Muscle of back (tissue), 3 donors: ENCODE measurements at regions not wholly inside any gene's neighbourhood (a gene's known extent, or its start where the extent isn't known, plus 50 kb on each side); places are given as distances from the start of the nearest gene placed in this dataset.
A peak's percentile ranks its signal among the peaks of the same experiment; 100 is the strongest.
"Not testable (repeated sequence)": the region's sequence is repeated elsewhere in the genome, so short reads cannot be mapped to it uniquely, and the experiment has no call there.

Source experiments
- DNase-seq, 3 donors: peaks; one replicate each; pipeline versions ENCODE4 v3.0.0 to v3.0.0-alpha.2; 2013

- DNase-seq = no peak
These were observed 322.0 kb downstream of the SUCLG1 start for GRCh38 chr2:84137034-84137433.

GRCh38 chr2:84132370-84132769 lies 326.7 kb downstream of the SUCLG1 start:
- DNase-seq = peak; percentile 16 to 33 (median 23)

GRCh38 chr2:84131278-84131830 lies 327.7 kb downstream of the SUCLG1 start:
- DNase-seq = peak in 1 of 3 donors; percentile 15

GRCh38 chr2:84129018-84129417 lies 330.1 kb downstream of the SUCLG1 start:
- DNase-seq = no peak

GRCh38 chr2:84127812-84128211 lies 331.3 kb downstream of the SUCLG1 start:
- DNase-seq = not testable (repeated sequence)

DNA sequence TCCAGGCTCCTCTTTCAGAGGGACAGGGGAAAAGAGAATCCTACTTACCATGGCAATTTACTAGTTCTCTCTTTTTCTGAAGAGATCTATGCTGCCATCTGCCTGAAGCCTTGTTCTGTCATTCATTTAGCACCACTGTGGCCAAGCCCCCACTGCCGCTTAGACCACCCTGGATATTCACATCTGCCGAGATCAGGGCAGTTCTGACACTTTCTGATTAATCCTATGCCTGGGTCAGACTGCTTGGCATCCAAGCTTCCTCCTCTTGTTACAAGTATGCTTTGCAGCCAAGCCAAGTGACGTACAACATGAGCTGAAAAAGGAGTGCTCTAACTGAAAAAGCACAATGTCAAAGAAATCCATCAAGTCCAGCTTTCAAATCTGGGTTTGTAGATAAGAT lies 332.6 kb downstream of the SUCLG1 start:
- DNase-seq = peak in 1 of 3 donors; percentile 12

GRCh38 chr2:84126084-84126483 lies 333.0 kb downstream of the SUCLG1 start:
- DNase-seq = no peak

DNA sequence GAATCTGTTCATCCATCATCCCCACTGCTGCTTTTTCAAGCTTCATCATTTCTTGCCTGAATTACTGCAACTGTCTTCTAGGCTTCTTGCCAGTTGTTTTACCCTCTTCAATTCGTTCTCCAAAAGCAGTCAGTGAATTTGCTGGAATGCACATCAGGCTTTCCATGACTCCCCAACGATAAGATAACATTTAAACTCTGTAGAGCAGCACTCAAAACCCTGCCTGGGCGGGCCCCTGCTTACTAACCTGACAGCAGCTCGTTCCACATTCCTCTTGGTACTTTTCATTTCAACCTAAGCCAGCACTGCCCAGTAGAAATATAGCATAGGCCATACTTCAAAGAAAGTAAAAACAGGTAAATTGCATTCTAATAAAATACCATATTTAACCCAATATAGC lies 342.9 kb downstream of the SUCLG1 start:
- no peak for DNase-seq

- DNase-seq = no peak
These were observed 343.8 kb downstream of the SUCLG1 start for GRCh38 chr2:84115173-84115857.

DNA sequence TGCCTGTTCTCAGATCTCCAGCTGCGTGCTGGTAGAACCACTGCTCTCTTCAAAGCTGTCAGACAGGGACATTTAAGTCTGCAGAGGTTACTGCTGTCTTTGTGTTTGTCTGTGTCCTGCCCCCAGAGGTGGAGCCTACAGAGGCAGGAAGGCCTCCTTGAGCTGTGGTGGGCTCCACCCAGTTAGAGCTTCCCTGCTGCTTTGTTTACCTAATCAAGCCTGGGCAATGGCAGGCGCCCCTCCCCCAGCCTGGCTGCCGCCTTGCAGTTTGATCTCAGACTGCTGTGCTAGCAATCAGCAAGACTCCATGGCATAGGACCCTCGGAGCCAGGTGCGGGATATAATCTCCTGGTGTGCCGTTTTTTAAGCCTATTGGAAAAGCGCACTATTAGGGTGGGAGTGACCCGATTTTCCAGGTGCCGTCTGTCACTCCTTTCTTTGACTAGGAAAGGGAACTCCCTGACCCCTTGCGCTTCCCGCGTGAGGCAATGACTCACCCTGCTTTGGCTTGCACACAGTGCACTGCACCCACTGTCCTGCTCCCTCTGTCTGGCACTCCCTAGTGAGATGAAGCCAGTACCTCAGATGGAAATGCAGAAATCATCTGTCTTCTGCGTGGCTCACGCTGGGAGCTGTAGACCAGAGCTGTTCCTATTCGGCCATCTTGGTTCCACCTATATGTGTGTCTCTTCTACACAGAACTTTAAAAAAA lies 355.1 kb downstream of the SUCLG1 start:
- DNase-seq = not testable (repeated sequence)

DNA sequence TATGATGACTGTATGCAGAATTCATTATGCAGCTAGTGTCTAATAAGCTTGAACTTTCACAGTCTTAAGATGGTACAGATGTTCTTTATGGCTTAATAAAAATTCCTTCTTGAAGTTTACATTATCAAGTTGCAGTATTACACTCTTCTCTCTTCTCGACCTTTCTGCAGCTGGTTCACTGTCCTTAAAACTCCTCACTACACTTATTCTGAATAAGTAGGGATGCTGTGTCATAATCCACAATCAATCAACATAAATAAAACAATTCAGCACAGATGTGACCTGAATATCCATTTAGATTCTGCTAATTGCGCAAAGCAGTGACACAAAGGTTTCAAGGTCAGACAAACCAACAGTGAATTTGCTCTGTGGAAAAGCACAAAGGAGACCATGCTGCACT lies 356.8 kb downstream of the SUCLG1 start:
- DNase-seq = no peak

- DNase-seq = no peak
These were observed 370.4 kb downstream of the SUCLG1 start for GRCh38 chr2:84088656-84089055.

DNA sequence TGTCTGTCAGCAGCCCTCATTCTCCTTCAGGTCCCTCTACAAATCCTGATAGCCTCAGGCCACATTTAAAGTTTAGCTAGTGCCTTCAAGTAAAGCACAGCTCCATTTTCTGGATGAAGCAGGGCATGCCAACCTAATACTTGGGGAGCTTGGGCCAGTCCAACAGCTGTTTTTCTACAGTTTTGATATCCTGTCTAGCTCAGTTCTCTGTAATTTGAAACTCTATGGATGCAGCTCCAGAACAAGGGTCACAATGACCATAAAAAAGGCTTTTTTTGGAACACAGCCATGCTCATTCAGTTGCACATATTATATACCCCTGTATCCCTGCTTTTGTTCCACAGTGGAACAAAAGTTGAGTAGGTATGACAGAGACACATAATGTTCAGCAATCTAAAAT lies 373.5 kb downstream of the SUCLG1 start:
- DNase-seq = peak in 1 of 3 donors; percentile 12

GRCh38 chr2:84084856-84085255 lies 374.2 kb downstream of the SUCLG1 start:
- no peak for DNase-seq

DNA sequence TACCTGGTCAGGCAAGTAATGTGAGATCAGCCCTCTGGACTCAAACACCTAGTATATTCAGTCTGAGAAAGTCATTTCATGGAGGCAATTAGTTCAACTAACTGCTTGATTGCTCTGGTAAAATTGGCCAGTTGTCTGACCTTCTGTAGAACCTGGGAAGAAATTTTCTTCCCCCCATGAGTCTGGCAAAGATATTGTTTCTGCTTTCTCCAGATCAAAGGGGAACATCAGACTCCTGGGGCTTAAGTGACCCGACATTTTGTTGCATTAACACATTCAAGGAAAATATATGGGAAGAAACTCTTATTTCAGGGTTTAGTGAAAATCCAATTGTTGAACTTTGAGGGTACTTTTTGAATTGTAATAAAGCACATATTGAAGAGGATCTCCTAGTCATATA lies 375.1 kb downstream of the SUCLG1 start:
- no peak for DNase-seq

- no peak for DNase-seq
These were observed 380.6 kb downstream of the SUCLG1 start for GRCh38 chr2:84078471-84078870.

DNA sequence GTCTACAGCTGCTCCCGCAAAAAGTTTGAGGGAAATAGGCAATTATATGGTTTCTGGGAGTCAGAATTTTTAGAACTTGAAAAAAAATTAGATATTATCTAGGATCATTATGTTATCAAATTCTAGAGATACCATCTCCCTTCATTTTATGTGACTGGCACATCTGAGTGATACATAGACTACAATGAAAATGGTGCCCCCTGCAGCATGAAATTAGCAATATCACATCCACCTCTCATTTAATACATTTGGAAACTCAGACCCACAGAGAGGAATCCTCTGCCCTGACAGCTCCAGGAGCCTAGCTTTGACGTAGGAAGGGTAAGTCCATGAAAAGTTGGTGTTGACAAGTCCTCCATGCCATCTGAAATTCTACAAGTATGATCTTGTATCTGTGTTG lies 381.6 kb downstream of the SUCLG1 start:
- peak; percentile 8 to 19 (median 14) for DNase-seq

GRCh38 chr2:84071050-84071449 lies 388.0 kb downstream of the SUCLG1 start:
- no peak for DNase-seq

DNA sequence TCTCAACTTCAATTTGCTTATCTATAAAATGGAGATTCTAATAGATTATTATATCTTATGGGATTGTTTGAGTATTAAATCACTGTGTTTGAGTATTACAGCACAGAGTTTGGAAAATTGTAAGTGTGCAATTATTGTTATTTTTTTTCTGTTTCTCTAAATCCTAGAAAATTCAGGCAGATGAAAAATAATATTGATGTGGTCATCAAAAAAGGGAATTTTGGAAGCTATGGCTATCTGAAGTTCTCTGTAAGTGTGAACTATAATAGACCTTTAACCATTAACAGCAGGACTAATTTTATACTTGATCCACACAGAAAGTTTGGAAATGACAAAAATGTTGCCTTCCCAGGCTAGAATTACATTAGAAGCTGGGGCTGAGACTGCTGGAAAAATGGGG lies 393.2 kb downstream of the SUCLG1 start:
- no peak for DNase-seq

- DNase-seq = no peak
These were observed 401.0 kb downstream of the SUCLG1 start for GRCh38 chr2:84057917-84058560.

GRCh38 chr2:84055816-84056215 lies 403.3 kb downstream of the SUCLG1 start:
- DNase-seq = no peak

- DNase-seq = not testable (repeated sequence)
These were observed 404.5 kb downstream of the SUCLG1 start for GRCh38 chr2:84054577-84054976.

- no peak for DNase-seq
These were observed 406.2 kb downstream of the SUCLG1 start for GRCh38 chr2:84052913-84053312.
